ENCODE measurements at regions not wholly inside any gene's neighbourhood (a gene's known extent, or its start where the extent isn't known, plus 50 kb on each side); places are given as distances from the start of the nearest gene placed in this dataset.
A peak's percentile ranks its signal among the peaks of the same experiment; 100 is the strongest.

- no peak for DNase-seq
- peaks cover 5% of the 10 kb centered on the region for H3K27me3 Mint-ChIP-seq (ENCODE audit: low read depth, poor library complexity)
- no peak for TF ChIP-seq CTCF (IDR thresholded peaks at IDR 0.05)
- H3K27ac Mint-ChIP-seq: peak overlapping the region; percentile 77
- no peaks in the 10 kb centered on the region for H3K36me3 Mint-ChIP-seq (ENCODE audit: low read depth)
- no peak overlapping the region for H3K4me3 Mint-ChIP-seq
- H3K9me3 Mint-ChIP-seq: peaks cover 8% of the 10 kb centered on the region
- H3K4me1 Mint-ChIP-seq: peaks cover 12% of the 10 kb centered on the region
Observed at GRCh38 chr5:53819482-53819881, 259.0 kb downstream of the NDUFS4 start.

- Mint-ChIP-seq H3K27ac (no peak overlapping the region), H3K27me3 (ENCODE audit: low read depth, poor library complexity) (peaks cover 5% of the 10 kb centered on the region), H3K4me3 (no peak overlapping the region), H3K9me3 (peaks cover 8% of the 10 kb centered on the region), H3K4me1 (peaks cover 20% of the 10 kb centered on the region), H3K36me3 (ENCODE audit: low read depth) (no peaks in the 10 kb centered on the region)
- no peak for TF ChIP-seq CTCF (IDR thresholded peaks at IDR 0.05)
- DNase-seq: no peak
Observed at GRCh38 chr5:53820119-53820801, 259.8 kb downstream of the NDUFS4 start.

- Mint-ChIP-seq H3K4me1 (peaks cover 26% of the 10 kb centered on the region), H3K9me3 (peaks cover 8% of the 10 kb centered on the region), H3K27me3 (ENCODE audit: low read depth, poor library complexity) (peaks cover 5% of the 10 kb centered on the region), H3K36me3 (ENCODE audit: low read depth) (no peaks in the 10 kb centered on the region), H3K4me3 (no peak overlapping the region), H3K27ac (no peak overlapping the region)
- DNase-seq: no peak
- no peak for TF ChIP-seq CTCF (IDR thresholded peaks at IDR 0.05)
Observed at GRCh38 chr5:53820802-53821171, 260.3 kb downstream of the NDUFS4 start.

GRCh38 chr5:53825016-53825415 is 264.6 kb downstream of the NDUFS4 start:
- no peaks in the 10 kb centered on the region for H3K36me3 Mint-ChIP-seq (ENCODE audit: low read depth)
- H3K27ac Mint-ChIP-seq: peak overlapping the region; percentile 50
- DNase-seq: peak; percentile 6
- no peaks in the 10 kb centered on the region for H3K27me3 Mint-ChIP-seq (ENCODE audit: low read depth, poor library complexity)
- peaks cover 13% of the 10 kb centered on the region for H3K9me3 Mint-ChIP-seq
- peaks cover 36% of the 10 kb centered on the region for H3K4me1 Mint-ChIP-seq
- no peak for TF ChIP-seq CTCF (IDR thresholded peaks at IDR 0.05)
- no peak overlapping the region for H3K4me3 Mint-ChIP-seq

GRCh38 chr5:53825926-53826325 is 265.5 kb downstream of the NDUFS4 start:
- Mint-ChIP-seq H3K36me3 (ENCODE audit: low read depth) (peaks cover 3% of the 10 kb centered on the region), H3K9me3 (peaks cover 19% of the 10 kb centered on the region), H3K27me3 (ENCODE audit: low read depth, poor library complexity) (no peaks in the 10 kb centered on the region), H3K27ac (peak overlapping the region; percentile 83), H3K4me1 (peaks cover 33% of the 10 kb centered on the region), H3K4me3 (no peak overlapping the region)
- TF ChIP-seq CTCF (IDR thresholded peaks at IDR 0.05): no peak
- DNase-seq: no peak

- Mint-ChIP-seq H3K4me3 (no peak overlapping the region), H3K27ac (peak overlapping the region; percentile 83), H3K4me1 (peaks cover 32% of the 10 kb centered on the region), H3K27me3 (ENCODE audit: low read depth, poor library complexity) (peaks cover 3% of the 10 kb centered on the region), H3K36me3 (ENCODE audit: low read depth) (peaks cover 9% of the 10 kb centered on the region), H3K9me3 (peaks cover 25% of the 10 kb centered on the region)
- DNase-seq: no peak
- no peak for TF ChIP-seq CTCF (IDR thresholded peaks at IDR 0.05)
Observed at GRCh38 chr5:53826504-53826903, 266.1 kb downstream of the NDUFS4 start.
